ENCODE measurements at regions not wholly inside any gene's neighbourhood (a gene's known extent, or its start where the extent isn't known, plus 50 kb on each side); places are given as distances from the start of the nearest gene placed in this dataset.
A peak's percentile ranks its signal among the peaks of the same experiment; 100 is the strongest.

- no peak for DNase-seq
These were observed 110.6 kb downstream of the SIK1 start for GRCh38 chr21:43316156-43316845.

- no peak for DNase-seq
These were observed 111.4 kb downstream of the SIK1 start for GRCh38 chr21:43315244-43316137.

GRCh38 chr21:43313939-43314405 is 113.0 kb downstream of the SIK1 start:
- DNase-seq, result no peak

GRCh38 chr21:43313221-43313938 is 113.6 kb downstream of the SIK1 start:
- no peak for DNase-seq

- no peak for DNase-seq
These were observed 114.2 kb downstream of the SIK1 start for GRCh38 chr21:43312751-43313169.

- no peak for DNase-seq
These were observed 114.9 kb downstream of the SIK1 start for GRCh38 chr21:43312011-43312410.

- peak; percentile 91 for DNase-seq
These were observed 115.6 kb downstream of the SIK1 start for GRCh38 chr21:43311301-43311817.

GRCh38 chr21:43308815-43309283 is 118.1 kb downstream of the SIK1 start:
- DNase-seq, result no peak

- DNase-seq, result no peak
These were observed 118.7 kb downstream of the SIK1 start for GRCh38 chr21:43308101-43308814.

- DNase-seq, result no peak
These were observed 119.3 kb downstream of the SIK1 start for GRCh38 chr21:43307677-43308070.

GRCh38 chr21:43306911-43307676 is 119.8 kb downstream of the SIK1 start:
- DNase-seq, result no peak

- no peak for DNase-seq
These were observed 120.5 kb downstream of the SIK1 start for GRCh38 chr21:43306391-43306790.

- no peak for DNase-seq
These were observed 121.1 kb downstream of the SIK1 start for GRCh38 chr21:43305811-43306311.

- no peak for DNase-seq
These were observed 121.6 kb downstream of the SIK1 start for GRCh38 chr21:43305336-43305665.

GRCh38 chr21:43304621-43305335 is 122.2 kb downstream of the SIK1 start:
- DNase-seq, result no peak

GRCh38 chr21:43304206-43304605 is 122.7 kb downstream of the SIK1 start:
- DNase-seq, result no peak

GRCh38 chr21:43303275-43304178 is 123.4 kb downstream of the SIK1 start:
- DNase-seq, result no peak

GRCh38 chr21:43302769-43303168 is 124.2 kb downstream of the SIK1 start:
- DNase-seq, result no peak

GRCh38 chr21:43302062-43302700 is 124.8 kb downstream of the SIK1 start:
- no peak for DNase-seq
